ENCODE measurements at regions not wholly inside any gene's neighbourhood (a gene's known extent, or its start where the extent isn't known, plus 50 kb on each side); places are given as distances from the start of the nearest gene placed in this dataset.
"Not testable (repeated sequence)": the region's sequence is repeated elsewhere in the genome, so short reads cannot be mapped to it uniquely, and the experiment has no call there.

DNA sequence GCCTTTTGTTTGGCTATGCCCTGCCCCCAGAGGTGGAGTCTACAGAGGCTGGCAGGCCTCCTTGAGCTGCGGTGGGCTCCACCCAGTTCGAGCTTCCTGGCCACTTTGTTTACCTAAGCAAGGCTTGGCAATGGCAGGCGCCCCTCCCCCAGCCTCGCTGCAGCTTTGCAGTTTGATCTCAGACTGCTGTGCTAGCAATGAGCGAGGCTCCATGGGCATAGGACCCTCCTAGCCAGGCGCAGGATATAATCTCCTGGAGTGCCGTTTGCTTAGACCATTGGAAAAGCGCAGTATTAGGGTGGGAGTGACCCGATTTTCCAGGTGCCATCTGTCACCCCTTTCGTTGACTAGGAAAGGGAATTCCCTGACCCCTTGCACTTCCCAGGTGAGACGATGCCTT, 219.6 kb upstream of the IL1RAPL1 start:
- not testable (repeated sequence) for TF ChIP-seq CTCF, POLR2A (IDR thresholded peaks at IDR 0.05)
